Large intestine (tissue), 3 donors: ENCODE measurements at regions not wholly inside any gene's neighbourhood (a gene's known extent, or its start where the extent isn't known, plus 50 kb on each side); places are given as distances from the start of the nearest gene placed in this dataset.

Experiments
- DNase-seq, 2 donors: peaks; one replicate each; pipeline versions ENCODE4 v3.0.0 to v3.0.0-alpha.2; 2013
- H3K27ac ChIP-seq: one replicate; pipeline ENCODE4 v1.5.1; 2013; ENCODE audit warnings: low read length
- H3K27me3 ChIP-seq: 2 replicates; pipeline ENCODE4 v1.6.1; 2013; ENCODE audit warnings: low read length; ENCODE audit not compliant: control insufficient read depth, insufficient read depth
- H3K36me3 ChIP-seq: 2 replicates; pipeline ENCODE4 v1.6.1; 2013; ENCODE audit warnings: low read length; ENCODE audit not compliant: control insufficient read depth, insufficient read depth
- H3K4me1 ChIP-seq: one replicate; pipeline ENCODE4 v1.6.1; 2013; ENCODE audit warnings: low read length; ENCODE audit not compliant: control insufficient read depth, insufficient read depth
- H3K4me3 ChIP-seq: one replicate; pipeline ENCODE4 v1.5.1; 2013; ENCODE audit warnings: low read length
- H3K9me3 ChIP-seq: one replicate; pipeline ENCODE4 v1.6.1; 2013; ENCODE audit warnings: mild to moderate bottlenecking, low read depth, low read length, moderate library complexity; ENCODE audit not compliant: control insufficient read depth
- WGBS: methylation state at CpG from one replicate; pipeline ENCODE4 v1.1.5; 2013; ENCODE audit warnings: low lambda C conversion rate; ENCODE audit not compliant: insufficient coverage; 5-methylcytosine and 5-hydroxymethylcytosine counted together

DNA sequence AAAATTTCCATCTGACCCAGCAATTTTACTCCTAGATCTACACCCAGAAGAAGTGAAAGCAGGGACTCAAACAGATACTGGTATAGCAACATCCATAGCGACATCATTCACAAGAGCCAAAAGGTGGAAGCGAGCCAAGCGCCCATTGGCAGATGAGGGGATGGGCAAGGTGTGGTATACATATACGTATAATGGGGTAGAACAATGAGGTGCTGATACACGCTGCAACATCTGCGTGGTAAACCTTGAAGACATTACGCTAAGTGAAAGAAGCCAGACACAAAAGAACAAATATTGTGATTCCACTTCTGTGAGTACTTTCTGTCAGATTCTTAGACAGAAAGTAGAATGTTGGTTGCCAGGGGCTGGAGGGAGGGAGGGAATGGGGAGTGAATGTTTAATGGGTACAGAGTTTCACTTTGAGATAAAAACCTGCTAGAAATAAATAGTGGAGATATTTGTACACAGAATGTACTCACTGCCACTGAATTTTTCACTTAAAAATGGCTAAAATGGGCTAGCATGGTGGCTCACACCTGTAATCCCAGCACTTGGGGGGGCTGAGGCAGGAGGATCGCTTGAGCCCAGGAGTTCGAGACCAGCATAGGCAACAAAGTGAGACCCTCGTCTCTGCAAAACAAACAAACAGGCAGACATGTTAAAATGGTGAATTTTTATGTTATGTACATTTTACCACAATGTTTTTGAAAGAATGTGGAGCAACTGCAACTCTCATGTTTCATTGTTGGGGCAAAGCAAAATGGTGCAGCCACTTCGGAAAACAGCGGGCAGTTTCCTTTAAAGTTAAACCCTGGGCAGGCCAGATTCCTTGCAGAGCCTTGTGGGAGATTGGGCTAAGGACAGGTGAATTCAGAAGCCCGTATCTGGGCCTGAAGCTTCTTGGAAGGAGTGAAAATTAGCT lies 103.4 kb upstream of the MYCN start:
- H3K36me3 ChIP-seq = no peaks in the 10 kb centered on the region
- no peaks in the 10 kb centered on the region for H3K27me3 ChIP-seq
- H3K4me1 ChIP-seq = peaks cover 30% of the 10 kb centered on the region
- H3K4me3 ChIP-seq = no peak overlapping the region
- 77% methylated on average over 2 of the region's 13 CpGs for WGBS
- DNase-seq = no peak
- peak overlapping the region; percentile 5 for H3K27ac ChIP-seq
- H3K9me3 ChIP-seq = peaks cover 5% of the 10 kb centered on the region

DNA sequence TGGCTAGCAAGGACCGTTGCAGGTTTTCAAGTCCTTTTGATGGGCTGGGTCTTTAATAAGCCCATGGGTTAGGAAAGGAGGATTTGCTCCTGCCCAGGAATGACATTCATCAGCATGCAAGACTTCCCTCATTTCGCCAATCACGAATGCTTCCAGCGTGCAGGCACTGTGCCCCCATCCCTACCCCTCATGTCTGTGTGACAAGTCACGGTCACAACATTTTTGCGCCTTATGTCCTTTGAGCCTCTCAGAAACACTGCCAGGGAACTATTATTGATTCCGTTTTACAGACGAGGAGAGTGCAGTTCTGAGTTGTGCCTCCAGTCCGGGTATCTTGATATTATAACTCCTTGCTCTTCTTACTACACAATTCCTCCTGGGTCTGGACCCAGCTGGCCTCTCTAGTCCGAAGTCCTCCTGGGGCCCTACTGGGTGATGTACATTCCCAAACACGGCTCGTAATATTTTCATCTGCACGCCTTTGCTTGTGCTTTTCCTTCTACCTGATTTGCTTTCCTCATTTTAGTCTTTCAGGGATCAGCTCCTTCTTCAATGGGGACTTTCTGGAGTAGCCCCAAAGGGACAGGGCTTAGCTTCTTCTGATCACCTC lies 101.8 kb upstream of the MYCN start:
- Histone ChIP-seq H3K4me1 (peaks cover 46% of the 10 kb centered on the region), H3K27me3 (no peaks in the 10 kb centered on the region), H3K4me3 (no peak overlapping the region), H3K36me3 (no peaks in the 10 kb centered on the region), H3K27ac (peak overlapping the region; percentile 76), H3K9me3 (peaks cover 5% of the 10 kb centered on the region)
- 81% methylated on average over 6 of the region's 13 CpGs for WGBS
- DNase-seq = peak; percentile 29 to 77

DNA sequence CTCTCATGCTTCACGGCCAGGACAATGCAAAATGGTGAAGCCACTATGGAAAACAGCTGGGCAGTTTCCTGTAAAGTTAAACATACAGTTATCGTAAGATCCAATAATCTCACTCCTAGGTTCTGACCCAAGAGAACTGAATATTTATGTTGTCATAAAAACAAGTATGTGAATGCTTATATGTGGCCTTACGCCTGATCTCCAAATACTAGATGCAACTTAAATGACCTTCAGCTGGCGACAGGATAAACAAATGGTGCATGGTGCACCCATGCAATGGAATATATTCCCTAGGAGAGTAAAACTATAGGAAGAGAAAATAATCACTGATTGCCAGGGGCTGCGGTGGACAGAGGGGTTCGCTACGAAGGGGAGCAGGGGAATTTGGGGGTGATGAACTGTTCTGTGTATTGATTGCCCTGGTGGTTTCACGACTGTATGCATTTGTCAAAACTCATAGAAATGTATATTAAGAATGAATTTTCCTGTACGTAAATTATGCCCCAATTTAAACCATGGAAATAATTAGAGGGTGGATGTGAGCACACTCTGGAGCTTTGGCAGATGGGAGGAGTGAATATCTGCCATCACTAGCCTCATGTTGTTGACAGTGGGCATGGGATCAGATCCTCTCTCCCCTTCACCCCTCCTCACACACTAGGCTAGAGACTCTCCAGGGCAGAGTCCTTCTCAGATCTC lies 100.8 kb upstream of the MYCN start:
- Histone ChIP-seq H3K27me3 (no peaks in the 10 kb centered on the region), H3K9me3 (peaks cover 5% of the 10 kb centered on the region), H3K36me3 (no peaks in the 10 kb centered on the region), H3K4me3 (no peak overlapping the region), H3K4me1 (peaks cover 51% of the 10 kb centered on the region), H3K27ac (peak overlapping the region; percentile 76)
- WGBS = no CpG with 5 or more reads among the region's 9 CpGs
- DNase-seq = no peak

DNA sequence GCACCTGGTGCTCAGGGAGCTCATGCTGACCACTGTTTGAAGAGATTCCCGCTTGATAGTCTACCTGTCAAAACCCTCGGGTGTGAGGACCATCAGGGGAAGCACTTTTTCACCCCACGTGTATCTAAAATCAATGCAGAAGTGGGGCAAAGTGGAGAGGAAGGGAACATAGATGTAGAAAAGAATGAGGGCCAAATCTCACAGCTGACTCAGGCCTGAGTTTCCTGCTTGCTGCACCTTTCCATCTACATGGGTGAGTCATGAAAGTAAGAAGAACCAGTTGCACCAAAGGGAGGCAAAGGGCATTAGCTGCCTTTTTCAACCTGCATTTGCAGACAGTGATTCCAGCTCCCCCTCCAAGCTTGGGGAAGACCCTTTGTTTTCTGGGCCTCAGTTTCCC lies 100.2 kb upstream of the MYCN start:
- peaks cover 51% of the 10 kb centered on the region for H3K4me1 ChIP-seq
- no peaks in the 10 kb centered on the region for H3K27me3 ChIP-seq
- H3K4me3 ChIP-seq = no peak overlapping the region
- WGBS = no CpG with 5 or more reads among the region's 3 CpGs
- peak; percentile 66 to 87 for DNase-seq
- H3K9me3 ChIP-seq = peaks cover 4% of the 10 kb centered on the region
- no peaks in the 10 kb centered on the region for H3K36me3 ChIP-seq
- H3K27ac ChIP-seq = peak overlapping the region; percentile 76

DNA sequence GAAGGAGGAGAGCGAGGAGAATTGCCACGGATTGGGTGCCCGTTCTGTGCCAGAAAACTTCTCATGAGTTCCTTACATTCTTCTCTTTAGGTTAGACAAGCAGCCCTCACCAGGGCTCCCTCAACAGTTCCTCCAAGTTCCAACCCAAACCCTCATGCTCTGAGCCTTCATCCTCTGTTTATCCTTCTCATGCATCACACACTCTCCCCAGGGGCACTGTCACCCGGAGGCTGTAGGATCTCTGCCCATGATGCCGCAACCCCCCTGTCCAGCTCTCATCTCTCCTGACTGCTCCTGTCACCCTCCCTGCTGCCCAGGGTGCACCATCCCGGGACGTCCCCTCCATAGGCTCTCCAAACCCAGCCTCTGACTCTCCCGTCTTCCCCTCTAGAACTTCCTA lies 99.4 kb upstream of the MYCN start:
- Histone ChIP-seq H3K9me3 (peaks cover 2% of the 10 kb centered on the region), H3K27ac (no peak overlapping the region), H3K4me3 (no peak overlapping the region), H3K4me1 (peaks cover 51% of the 10 kb centered on the region), H3K27me3 (no peaks in the 10 kb centered on the region), H3K36me3 (no peaks in the 10 kb centered on the region)
- DNase-seq = no peak
- WGBS = no CpG with 5 or more reads among the region's 8 CpGs

DNA sequence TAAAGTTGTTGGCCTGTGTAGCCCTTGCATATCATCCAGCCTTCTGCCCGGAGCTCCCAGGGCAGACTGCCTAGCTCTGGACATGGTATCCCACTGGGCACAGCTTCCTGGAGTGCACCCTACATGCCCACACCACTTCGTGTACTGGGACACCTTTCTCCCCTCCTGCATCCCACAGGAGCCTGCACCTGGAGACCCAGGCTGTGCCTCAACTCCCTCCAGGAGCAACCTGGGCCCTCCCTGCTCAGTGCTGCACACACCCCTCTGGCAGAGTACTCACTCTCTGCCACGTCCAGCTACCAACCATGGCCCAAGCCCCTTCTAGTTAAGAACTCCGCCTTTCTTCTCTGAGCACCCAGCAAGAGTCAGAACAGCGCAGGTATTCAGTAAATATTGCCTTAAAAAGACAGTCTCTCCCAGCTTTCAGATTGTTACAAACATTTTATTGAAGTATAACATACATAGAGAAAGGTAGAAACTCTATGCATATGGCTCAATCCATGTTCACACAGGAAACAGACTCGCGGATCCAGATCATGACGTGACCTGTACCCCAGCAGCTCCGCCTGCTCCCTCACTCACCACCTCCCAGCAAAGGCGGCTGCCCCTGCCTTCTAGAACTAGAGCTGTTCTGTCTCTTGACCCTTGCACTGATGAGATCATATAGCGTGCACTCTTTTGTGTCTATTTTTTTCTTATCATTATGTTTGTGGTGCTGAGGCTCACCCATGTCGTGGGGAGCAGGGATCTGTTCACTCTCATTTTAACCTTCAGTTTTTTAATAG lies 98.4 kb upstream of the MYCN start:
- H3K27me3 ChIP-seq = no peaks in the 10 kb centered on the region
- H3K4me3 ChIP-seq = no peak overlapping the region
- DNase-seq = peak; percentile 86 to 94
- peaks cover 2% of the 10 kb centered on the region for H3K9me3 ChIP-seq
- H3K36me3 ChIP-seq = no peaks in the 10 kb centered on the region
- WGBS = no CpG with 5 or more reads among the region's 12 CpGs
- H3K27ac ChIP-seq = peak overlapping the region; percentile 71
- H3K4me1 ChIP-seq = peaks cover 51% of the 10 kb centered on the region

DNA sequence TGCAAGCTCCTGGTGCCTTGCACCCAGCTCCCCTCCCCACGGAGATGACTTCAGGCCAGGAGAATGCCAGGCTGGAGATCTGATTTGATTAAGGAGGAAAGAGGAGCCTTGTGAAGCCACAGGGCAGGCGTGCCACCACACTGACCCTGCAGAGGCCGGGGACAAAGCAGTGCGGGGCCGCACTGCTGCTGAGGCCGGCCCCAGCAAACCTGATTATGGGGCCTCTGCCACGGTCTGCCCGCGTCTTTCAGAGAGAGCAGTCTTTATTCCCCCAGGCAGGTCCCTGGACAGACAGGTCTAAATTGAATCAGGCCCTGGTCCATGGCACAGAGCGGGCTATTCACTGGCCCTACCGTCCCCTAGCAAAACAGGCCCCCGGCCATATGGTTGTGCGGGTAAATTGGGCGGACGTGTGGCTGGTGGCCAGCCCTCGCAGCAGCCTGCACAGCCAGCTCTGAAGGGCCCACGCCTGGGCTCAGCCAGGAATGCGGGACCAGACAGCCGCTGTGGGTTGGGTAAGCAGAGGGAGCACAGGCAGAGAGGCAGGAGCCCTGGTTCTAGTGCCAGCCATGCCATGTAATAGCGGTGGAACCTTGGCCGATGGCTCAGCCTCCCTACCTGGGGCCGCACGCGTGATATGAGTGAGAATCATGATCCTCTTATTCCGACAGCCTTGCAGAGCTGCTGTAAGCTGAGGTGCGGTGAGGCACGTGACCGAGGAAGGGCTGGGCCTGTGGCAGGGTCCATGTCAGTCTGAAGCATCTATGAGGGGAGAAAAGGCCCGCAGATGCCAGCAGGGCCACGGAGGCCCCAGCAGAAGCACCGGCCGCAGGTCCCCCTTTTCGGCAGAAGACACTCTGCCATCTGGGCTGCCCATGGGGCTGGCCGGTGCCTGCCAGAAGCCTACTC lies 97.3 kb upstream of the MYCN start:
- 60% methylated on average over 1 of the region's 34 CpGs for WGBS
- H3K36me3 ChIP-seq = no peaks in the 10 kb centered on the region

DNA sequence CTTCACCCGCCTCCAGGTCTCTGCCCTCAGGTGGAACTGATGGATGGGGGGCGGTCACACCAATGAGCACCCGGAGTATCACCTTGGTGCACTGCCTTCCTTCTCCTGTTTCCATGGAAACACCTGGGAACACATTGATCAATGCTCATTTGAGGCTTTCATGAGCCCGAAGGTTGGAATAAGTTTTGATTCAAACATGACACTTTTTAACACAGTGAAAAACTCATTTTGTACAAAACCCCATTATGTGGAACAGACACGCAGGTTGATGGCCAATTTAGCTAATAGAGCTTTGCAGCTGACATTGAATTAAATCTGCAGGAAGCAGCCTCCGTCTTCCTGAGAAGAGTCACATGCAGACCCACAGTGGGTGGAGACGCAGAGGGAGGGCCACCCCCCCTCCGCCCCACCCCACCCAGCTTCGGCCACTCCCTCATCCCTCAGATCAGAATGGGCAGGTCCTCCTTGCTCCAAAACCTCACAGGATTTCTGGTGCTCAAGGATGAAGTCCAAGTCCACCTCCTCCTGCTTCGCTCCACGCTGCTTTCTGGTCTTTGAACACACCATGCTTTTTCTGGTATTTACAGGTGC lies 96.0 kb upstream of the MYCN start:
- no peak overlapping the region for H3K4me3 ChIP-seq
- peak in 1 of 2 donors; percentile 55 for DNase-seq
- H3K36me3 ChIP-seq = no peaks in the 10 kb centered on the region
- H3K27me3 ChIP-seq = no peaks in the 10 kb centered on the region
- H3K9me3 ChIP-seq = no peaks in the 10 kb centered on the region
- H3K27ac ChIP-seq = no peak overlapping the region
- H3K4me1 ChIP-seq = peaks cover 41% of the 10 kb centered on the region
- WGBS = 33% methylated on average over 2 of the region's 11 CpGs

More for the DNA sequence above, 97.3 kb upstream of the MYCN start:
- Histone ChIP-seq H3K27me3 (no peaks in the 10 kb centered on the region), H3K4me1 (peaks cover 51% of the 10 kb centered on the region), H3K9me3 (no peaks in the 10 kb centered on the region), H3K27ac (peak overlapping the region; percentile 71), H3K4me3 (no peak overlapping the region)
- peak; percentile 40 to 60 for DNase-seq

DNA sequence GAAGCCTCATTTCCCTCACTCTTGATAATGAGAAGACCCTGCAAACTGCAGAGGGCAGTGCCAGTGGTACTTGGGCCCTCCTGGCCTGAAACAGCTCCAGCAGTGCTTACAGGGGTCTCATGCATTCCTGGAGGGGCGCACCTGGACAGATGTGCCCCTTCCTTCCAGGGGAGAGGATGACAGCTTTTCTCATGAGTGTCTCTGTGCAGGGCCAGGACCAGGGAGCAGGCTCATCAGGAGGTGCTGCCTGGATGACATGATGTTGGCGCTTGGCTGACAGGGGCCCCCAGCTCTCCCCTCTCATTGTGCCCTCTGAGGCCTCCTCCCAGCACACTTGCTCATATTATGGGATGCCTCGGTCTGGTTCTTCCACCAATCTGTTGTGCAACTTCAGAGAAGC lies 95.1 kb upstream of the MYCN start:
- no peak overlapping the region for H3K4me3 ChIP-seq
- H3K36me3 ChIP-seq = no peaks in the 10 kb centered on the region
- no peaks in the 10 kb centered on the region for H3K9me3 ChIP-seq
- no peak for DNase-seq
- peaks cover 33% of the 10 kb centered on the region for H3K4me1 ChIP-seq
- WGBS = 17% methylated on average over 1 of the region's 3 CpGs
- no peaks in the 10 kb centered on the region for H3K27me3 ChIP-seq
- no peak overlapping the region for H3K27ac ChIP-seq
